ENCODE measurements at regions not wholly inside any gene's neighbourhood (a gene's known extent, or its start where the extent isn't known, plus 50 kb on each side); places are given as distances from the start of the nearest gene placed in this dataset.

DNA sequence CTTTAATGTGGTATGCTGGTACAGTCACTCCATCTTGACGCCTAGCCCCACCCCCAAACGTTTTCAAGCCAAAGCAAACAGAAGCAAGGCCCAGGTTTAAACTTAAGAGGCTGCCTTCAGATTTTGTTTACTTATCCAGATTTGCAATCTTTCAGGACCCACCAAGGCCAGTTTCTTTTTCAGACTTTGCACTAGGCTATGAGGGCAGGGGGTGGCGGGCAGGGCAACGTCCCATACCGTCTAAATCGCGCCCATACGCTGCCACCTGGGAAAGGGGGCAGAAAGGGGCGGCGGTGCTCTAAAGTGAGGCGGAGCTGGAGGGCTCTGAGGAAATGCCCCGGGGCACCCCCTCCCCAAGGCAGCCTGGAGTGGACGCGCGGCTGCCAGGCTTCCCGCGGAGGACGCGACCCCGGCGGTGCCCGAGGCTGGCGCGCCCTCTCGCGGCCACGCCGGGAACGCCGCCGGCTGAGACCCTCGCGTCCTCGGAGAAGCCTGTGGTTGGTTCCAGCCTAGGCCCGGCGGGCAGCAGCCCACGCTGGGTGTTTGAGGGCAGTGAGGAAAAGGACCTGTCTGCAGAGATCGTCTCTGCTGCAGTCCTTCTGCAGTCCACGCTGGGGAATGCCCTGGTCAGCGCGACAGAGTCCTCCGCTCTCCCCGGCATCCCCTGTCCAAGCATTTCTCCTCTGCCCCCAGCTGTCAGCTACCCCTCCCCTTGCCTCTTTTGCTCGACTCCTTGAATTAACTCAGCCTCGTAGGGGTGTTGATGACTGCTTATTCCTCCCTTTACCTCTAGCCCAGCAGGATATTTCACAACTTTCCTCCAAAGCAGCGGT is 93.7 kb upstream of the PRNP start:
- TF ChIP-seq, protein P1, sequence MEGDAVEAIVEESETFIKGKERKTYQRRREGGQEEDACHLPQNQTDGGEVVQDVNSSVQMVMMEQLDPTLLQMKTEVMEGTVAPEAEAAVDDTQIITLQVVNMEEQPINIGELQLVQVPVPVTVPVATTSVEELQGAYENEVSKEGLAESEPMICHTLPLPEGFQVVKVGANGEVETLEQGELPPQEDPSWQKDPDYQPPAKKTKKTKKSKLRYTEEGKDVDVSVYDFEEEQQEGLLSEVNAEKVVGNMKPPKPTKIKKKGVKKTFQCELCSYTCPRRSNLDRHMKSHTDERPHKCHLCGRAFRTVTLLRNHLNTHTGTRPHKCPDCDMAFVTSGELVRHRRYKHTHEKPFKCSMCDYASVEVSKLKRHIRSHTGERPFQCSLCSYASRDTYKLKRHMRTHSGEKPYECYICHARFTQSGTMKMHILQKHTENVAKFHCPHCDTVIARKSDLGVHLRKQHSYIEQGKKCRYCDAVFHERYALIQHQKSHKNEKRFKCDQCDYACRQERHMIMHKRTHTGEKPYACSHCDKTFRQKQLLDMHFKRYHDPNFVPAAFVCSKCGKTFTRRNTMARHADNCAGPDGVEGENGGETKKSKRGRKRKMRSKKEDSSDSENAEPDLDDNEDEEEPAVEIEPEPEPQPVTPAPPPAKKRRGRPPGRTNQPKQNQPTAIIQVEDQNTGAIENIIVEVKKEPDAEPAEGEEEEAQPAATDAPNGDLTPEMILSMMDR (IDR thresholded peaks at IDR 0.05) = peak; percentile 79 to 98 (median 92)
- no peak for TF ChIP-seq POLR2A (IDR thresholded peaks at IDR 0.05)
